ENCODE measurements at regions not wholly inside any gene's neighbourhood (a gene's known extent, or its start where the extent isn't known, plus 50 kb on each side); places are given as distances from the start of the nearest gene placed in this dataset.
"Not testable (repeated sequence)": the region's sequence is repeated elsewhere in the genome, so short reads cannot be mapped to it uniquely, and the experiment has no call there.

DNA sequence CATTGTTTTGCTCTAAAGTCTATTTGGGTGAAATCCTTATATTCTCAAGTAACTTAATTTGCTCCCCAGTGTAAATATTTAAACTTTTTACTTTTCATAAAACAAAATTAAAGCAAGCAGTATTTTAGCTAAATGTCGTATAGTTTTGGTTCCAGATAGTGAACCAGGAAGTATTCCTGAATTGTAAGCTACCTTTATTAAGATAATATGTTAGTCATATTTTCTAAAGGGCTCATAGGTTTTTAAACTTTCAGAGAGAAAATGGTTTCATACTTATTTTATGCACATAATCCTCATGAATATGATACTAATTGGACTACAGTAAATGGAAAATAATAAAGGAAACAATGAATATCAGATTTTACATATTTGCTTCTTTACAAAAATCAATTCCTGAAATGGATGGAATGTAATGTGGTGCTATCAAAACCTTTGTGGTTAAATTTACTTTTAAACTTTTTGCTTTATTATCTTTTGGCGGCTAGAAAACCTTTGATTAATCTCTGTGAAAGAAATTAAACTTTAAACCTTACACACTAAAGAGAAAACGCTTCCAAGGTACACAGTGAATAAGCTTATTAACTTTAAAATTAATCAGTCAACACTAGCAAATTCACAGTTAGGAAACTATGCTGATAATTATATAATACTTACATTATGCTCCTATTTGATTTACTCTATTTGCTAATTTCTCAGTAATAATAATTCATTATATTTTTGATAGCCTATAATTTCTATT lies 76.6 kb upstream of the RHOBTB1 start:
- DNase-seq (ENCODE audit: extremely low read depth, low read depth, low spot score): no peak

DNA sequence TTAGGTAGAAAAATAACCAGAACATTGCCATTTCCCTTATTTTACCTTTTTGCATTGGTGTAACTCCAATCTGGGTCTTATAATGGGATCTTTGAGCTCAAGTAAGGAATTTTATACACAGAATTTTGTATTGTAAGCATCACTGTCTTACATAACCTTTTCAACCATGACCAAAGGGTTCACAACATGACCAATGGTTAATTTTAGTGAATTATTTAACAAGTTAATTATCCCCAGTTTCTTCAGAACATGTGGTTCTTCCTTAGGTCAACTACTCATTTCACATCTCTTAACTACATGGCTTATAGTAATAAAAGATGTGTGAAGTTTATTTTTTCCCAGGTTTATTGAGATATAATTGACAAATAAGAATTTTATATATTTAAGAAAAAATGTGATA lies 74.2 kb upstream of the RHOBTB1 start:
- no peak for DNase-seq (ENCODE audit: extremely low read depth, low read depth, low spot score)

DNA sequence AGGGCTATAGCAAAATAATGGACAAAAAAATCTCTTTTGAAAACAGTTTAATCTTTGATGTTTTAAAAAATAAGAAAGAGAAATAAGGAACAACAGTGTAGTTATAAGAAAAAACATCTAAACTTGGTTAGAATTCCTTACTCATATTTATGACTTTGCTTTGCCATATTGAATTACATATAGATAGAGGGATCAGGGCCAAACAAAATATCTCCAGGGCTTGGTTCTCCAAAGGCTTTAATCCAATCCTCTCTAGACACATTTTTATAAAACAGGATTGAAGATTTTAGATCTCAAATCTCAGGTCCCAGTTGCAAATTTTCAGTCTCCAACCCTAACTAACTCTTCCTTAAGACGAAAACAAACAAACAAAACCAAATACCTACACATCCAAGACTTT lies 72.6 kb upstream of the RHOBTB1 start:
- no peak for DNase-seq (ENCODE audit: extremely low read depth, low read depth, low spot score)

DNA sequence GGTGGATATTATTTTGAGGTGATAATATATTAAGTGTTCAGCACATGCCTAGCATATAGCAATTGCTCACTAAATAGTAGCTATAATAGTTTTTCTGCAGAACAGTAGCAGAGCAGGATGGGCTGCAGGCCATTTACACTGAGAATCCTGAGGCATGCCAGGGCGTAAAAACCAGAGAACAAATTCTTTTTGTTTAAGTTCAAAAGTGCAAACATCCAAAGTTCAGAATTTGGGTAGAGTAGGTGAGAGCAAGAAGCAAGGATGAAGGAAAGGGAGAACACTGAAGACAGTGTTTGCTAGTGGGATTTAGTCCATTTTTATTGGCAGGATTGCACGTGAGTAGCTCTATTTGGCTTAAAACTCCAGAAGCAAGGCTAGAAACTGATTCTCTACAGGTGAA lies 72.0 kb upstream of the RHOBTB1 start:
- no peak for DNase-seq (ENCODE audit: extremely low read depth, low read depth, low spot score)

DNA sequence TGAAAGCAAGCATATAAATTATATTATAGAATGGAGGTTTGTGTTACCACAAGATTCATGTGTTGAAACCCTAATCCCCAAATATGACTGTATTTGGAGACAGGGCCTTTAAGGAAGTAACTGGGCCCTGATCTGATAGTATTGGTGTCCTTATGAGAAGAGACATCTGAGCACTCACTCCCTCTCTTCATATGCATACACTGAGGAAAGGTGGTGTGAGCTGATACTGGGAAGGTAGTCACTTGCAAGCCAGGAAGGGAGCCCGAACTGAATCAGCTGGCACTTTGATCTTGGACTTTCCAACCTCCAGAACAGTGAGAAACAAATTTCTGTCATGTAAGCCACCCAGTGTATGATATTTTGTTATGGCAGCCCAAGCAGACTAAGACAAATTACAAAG lies 66.9 kb upstream of the RHOBTB1 start:
- DNase-seq (ENCODE audit: extremely low read depth, low read depth, low spot score): no peak

DNA sequence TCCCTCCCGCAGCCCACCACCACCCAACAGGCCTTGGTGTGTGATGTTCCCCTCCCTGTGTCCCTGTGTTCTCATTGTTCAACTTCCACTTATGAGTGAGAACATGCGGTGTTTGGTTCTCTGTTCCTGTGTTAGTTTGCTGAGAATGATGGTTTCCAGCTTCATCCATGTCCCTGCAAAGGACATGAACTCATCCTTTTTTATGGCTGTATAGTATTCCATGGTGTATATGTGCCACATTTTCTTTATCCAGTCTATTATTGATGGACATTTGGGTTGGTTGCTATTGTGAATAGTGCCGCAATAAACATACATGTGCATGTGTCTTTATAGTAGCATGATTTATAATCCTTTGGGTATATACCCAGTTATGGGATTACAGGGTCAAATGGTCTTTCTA lies 59.1 kb upstream of the RHOBTB1 start:
- DNase-seq (ENCODE audit: extremely low read depth, low read depth, low spot score): not testable (repeated sequence)

DNA sequence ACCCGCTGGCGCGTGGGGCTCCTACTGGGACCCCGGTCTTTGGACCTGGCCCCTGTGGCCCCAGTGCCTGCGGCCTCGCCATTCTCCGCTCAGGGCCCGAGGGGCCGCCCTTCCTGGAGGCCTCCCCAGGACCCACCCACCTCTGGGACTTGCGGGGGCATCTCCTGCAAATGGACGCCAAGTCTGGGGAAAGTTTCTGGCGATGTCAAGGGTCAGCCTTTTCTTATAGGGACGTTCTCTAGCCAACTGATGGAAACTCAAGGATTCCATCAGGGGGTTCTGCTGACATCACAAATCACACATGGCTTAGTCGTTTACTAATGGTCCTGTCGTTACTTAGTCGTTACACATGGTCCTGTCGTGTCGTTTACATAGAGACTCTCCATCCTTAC lies 57.7 kb upstream of the RHOBTB1 start:
- no peak for DNase-seq (ENCODE audit: extremely low read depth, low read depth, low spot score)

DNA sequence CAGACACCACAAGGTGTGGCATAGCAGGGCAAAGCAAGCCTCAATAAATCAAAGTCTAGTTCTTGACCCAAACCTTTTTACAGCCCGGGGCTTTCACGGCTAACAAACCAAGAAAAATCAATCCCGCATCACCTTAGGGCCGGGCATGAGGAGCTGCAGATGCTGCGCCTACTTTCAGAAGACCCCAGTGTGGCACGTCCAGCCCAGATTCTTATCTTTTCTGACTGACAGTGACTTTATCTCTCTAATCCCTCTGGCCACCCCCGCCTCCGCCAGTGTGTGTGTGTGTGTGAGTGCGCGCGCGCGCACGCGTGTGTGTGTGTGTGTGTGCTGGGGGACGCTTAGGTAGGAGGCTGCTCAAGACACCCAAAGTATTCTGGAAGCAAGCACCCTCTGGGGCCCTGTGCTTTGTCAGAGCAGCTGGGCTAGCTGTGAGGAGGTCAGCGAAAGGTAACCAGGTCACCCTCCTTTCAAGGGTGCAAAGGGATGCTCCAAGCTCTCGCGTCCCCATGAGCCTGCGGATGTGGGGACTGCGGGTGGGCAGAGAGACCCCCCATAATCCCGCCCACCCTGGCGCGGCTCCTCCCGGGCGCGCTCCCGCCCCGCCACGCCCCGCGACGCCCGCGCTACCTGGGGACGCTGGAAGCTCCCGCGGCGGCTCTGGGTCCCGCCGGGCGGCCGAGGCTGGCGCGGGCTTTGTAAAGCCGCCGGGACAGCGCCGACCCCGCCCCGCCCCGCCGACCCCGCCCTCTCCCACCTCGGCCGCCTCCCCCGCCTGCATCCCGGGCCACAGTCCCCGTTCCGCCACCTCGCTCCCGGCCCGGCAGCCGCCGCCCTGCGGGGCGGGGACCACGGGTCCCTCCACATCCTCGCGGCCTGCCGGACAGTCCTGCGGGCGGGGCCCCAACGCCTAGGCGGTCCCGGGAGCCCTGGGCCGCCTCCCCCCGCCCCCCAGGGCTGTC lies 57.1 kb upstream of the RHOBTB1 start:
- DNase-seq (ENCODE audit: extremely low read depth, low read depth, low spot score): no peak

DNA sequence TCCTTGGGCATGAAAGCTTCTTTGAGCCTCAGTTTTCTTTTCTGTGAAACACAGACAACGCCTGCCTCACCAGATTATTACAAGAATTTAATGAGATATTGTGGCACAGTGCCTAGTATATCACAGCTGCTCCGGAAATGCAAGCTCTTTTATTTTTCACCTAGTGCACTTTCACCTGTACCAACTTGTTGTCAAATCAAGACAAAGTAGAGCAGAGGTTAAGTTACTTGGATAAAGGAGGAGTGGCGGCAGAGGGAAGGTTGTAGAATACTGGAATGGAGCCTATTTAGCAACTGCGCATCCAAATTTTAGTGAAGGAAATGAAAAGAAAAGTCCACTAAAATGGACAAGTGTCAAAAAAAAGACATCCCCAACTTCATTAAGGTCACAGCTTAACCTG lies 54.9 kb upstream of the RHOBTB1 start:
- no peak for DNase-seq (ENCODE audit: extremely low read depth, low read depth, low spot score)

DNA sequence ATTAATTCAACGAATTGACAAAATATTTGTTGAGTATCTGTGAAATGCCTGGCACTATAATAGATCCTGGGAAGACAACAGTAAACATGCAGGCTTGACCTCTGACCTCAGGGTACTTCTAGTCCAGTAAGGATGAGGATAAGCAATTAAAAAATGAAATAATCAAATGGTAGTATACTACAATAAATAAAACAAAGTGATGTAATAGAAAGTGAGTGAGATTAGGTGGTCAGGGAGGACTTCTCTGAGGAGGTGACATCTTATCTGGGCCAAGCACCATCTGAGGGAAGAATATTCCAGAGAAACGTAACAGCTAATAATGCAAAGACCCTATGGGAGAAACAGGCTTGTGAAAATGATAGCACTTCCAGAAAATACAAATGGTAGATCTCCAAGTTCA lies 50.1 kb upstream of the RHOBTB1 start:
- no peak for DNase-seq (ENCODE audit: extremely low read depth, low read depth, low spot score)
